Sciatic nerve (tissue), 2 donors: ENCODE measurements at regions not wholly inside any gene's neighbourhood (a gene's known extent, or its start where the extent isn't known, plus 50 kb on each side); places are given as distances from the start of the nearest gene placed in this dataset.

Source experiments
- ATAC-seq: fragments of 200-7000 bp; cut with Tn5 transposase; one replicate; pipeline ENCODE4 v1.9.1; 2020; ENCODE audit warnings: mild to moderate bottlenecking, moderate library complexity
- DNase-seq: peaks from one replicate; pipeline ENCODE4 v3.0.0-alpha.2; 2020; ENCODE audit warnings: low spot score
- intact Hi-C: fragments of 100-400 bp; cut with DNase I; formaldehyde crosslinking; loops from one replicate; pipeline ENCODE4 v1.14.2; 2022
- donor health status: DM: no; HTN: no; CAD: no.
- donor health status: DM: no; HTN: no; CAD: no.

DNA sequence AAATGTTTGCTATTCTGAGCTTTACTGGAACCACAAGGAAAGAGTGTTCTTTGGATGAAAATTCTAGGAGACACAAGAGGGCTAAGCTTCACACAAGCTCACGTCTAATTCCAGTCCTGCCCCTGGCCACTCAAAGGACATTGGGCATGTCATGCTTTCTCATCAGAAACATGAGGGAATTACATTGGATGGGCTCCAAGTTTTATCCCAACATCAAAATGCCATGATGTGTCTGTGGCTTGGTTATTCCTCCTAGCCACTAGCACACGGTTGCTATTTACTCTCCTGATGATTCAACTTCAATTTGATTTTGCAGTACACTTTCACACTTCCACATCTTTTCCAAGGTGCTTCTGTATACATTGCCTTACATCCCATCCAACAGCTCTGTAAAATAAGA is 149.6 kb upstream of the FAM9B start:
- ATAC-seq (no peak), DNase-seq (no peak)
- intact Hi-C loops = no loop called here

DNA sequence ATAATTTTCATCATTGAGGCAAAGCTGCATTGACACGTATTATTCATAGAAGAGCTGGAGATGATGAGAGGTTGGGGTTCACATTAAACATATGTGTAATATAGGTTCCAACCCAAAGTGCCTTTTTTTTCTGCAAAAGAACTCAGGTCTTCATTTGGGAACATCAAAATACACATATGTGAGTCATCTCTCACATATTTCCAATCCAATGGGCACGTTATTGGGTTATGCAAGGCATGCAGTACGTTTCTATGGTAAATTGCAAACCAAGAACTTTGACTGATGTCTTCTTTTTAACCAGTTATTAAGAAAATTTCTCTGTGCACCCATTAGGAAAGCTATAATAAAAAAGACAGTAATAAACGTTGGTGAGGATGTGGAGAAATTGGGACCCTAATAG is 150.3 kb upstream of the FAM9B start:
- intact Hi-C loops = no loop called here
- DNase-seq (no peak), ATAC-seq (no peak)

DNA sequence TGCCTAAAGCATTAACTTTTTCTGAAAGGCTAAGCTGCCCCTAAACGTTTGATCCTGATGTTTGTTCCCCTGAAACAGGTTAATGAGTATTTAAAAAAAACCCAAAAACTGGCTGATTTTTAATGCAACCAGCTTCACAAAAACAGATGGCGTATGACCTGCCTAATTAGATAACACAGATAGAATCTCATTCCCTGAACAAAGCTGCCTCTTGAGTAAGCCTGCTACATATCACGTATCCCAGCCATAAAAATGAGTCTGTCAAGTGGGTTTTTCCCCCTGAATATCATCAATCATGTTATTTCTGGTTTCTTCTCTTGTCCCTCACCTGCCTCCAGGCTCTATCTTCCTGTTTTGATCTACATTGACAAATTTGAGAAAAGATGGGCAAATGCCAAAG is 154.2 kb upstream of the FAM9B start:
- intact Hi-C loops = no loop called here
- ATAC-seq = no peak
- DNase-seq = no peak

DNA sequence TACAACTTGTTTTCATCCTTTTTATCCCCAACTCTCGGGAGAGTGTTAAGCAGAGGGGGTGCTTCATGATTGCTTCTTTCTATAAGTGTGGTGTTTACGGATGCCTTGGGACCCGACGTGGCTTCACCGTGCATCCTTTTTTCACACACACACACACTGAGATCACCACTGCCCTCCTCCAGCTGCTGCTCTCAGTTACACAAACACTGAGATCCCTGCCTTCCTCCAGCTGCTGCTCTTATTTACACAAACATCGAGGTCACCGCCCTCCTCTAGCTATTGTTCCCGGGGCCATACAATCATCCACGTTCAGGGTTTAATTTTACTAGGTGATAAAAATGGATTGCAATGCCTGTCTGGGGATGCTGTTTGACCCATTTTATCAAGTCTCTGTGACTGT is 155.4 kb upstream of the FAM9B start:
- ATAC-seq = no peak
- no peak for DNase-seq
- intact Hi-C loops = no loop called here

DNA sequence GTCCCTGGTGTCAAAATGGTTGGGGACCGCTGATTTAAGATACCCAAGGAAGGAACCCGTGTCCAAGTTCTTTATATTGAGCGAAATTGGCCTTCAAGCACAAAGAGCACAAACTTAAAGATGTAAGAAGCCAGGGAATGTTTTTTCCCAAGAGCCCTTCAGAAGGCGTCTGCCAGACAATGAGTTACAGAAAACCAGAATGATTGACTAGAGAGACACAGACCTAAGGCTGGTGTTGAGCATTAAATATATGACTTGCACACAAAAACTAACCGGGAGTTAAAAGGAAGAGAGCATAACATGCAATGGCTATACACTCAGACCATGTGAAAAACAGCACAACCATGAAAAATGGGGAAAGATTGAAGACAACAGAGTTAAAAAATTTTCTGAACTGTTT is 157.5 kb upstream of the FAM9B start:
- intact Hi-C loops = no loop called here
- DNase-seq (no peak), ATAC-seq (no peak)

DNA sequence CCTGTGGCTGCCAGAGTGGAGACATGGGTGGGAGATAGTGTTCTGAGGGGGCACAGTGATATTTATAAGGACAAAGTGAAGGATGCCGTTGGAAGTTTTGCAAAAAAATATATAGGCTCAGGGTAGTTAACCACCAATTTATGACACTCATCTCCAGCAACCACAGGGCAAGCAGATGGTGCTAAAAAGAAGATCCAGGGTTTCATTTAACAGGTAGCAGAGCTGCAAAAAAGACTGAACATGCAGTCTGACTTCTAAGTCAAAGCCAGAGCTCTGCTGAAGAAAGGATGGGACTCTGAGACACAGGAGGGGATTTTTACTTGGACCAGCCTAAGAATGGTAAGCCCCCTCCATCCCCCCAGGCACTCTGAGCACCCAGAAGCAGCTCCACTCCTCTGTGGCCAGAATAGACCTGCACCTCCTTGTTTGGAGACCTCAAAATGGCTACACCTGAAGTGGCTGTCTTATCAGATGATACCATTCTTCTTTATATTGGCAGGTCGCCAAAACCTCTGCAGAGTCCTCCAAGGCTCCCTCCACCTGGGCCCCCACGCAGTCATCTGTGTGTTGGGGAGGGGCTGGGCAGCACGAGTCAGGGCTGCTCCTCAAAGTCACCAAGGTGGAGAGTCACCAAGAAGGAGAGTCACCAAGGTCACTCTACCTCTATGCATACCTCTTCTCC is 161.4 kb upstream of the FAM9B start:
- intact Hi-C loops = no loop called here
- ATAC-seq = no peak
- DNase-seq = no peak

DNA sequence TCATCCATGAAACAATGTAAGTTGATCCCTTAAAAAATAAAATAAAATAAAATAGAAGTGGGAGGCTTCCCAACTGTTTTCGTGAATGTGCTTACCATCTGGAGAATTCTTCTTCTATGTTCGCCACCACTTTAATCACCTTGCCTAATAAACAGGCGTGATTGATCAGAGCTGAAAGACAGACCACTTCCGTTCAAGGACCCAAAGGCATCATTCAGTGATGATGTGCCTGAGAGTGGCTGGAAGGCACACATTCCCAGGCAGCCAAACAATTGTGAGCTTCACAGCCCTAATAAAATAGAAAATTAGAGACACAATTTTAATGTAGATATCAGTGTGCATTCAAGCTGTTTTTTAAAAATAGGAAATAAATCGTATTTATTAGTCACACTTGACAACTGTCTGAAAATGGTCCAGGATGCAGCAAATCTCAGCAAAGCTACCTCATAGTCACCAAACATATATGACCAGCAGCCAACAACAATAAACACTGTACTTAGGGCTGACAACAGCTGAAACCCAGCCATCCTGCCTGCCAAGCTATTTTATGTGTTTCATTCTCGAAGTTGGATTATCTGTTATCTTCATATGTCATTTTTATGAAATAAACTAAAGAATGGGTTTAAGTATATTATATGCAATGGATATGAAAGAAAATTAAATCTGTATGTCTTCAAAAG is 163.2 kb upstream of the FAM9B start:
- intact Hi-C loops = no loop called here
- no peak for ATAC-seq
- DNase-seq = no peak

DNA sequence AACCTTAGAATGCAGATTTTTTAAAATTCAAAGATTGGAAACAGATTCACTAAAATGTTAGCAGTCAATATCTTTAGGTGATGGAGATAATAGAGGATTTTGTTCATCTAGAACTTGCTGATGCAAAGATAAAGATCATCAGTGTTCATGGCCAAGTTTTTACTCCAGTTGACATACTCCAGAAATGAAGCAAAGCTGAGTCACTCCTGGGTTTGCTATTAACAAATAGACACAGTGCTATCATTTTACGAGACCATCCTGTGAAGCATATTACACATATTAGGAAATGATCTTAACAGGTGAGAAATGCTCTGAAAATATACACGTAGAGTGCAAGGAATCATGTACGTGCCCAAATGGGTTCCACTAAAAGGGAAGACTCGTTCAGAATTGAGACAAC is 170.6 kb upstream of the FAM9B start:
- ATAC-seq (no peak), DNase-seq (no peak)
- intact Hi-C loops = no loop called here

DNA sequence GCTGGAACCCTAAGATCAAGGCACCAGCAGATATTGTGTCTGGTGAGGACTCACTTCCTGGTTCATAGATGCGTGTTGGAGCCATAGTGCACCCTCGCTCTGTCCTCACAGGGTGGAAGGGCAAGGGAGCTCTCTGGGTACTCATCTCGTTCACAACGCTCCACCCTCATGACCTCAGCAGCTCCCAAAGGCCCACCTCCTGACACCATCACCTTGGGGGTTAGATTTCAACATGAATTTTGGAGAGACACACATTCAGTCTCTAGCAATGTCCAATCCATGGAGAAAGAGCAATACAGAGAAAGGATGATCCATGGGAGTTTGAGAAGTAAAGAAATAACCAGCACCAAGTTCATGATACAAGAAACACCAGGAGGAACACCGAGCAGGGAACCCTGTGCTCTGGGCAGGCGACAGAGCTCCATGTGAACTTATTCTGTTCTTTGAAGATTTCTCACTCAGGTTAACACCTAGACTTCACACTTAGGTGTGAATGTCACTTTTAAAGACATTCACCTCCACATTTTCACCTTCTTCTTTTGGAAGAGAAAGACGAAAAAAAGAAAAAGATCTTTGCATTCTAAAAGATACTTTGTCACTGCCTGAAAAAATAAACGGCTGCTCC is 171.8 kb upstream of the FAM9B start:
- ATAC-seq (peak; percentile 55), DNase-seq (no peak)
- intact Hi-C loops = no loop called here

DNA sequence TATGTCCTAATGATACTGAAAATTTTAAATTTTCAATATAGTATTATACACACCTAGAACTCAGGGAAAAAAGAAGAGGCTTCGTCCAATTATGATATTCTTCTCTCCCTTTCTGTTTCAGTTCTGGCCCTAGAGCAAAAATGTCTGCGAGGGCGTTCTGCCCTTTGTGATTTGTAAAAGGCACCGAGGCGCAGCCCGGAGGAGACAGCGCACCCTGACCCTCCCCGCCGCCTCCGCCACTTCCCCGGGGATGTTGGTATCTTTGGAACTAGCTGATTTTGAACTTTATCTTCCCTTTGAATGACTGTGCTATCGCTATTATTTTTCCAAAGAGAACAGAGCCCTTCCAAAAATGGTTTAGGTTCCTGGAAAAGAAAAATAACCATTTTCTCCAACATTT is 173.2 kb upstream of the FAM9B start:
- ATAC-seq = no peak
- intact Hi-C loops = no loop called here
- DNase-seq = no peak

DNA sequence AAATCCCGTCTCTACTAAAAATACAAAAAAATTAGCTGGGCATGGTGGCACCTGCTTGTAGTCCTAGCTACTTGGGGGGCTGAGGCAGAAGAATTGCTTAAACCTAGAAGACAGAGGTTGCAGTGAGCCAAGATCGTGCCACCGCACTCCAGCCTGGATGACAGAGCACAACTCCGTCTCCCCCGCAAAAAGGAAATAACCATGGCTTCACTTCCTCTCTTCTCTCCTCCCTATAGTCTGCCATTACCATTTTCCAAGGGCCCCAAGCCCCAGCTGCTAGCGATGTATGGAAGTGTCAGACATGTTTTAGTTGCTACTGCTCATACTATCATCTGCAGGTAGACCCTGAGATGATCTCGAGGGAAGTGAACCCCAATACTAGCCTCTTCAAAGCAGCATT is 177.3 kb upstream of the FAM9B start:
- intact Hi-C loops = no loop called here
- no peak for ATAC-seq
- DNase-seq = no peak

DNA sequence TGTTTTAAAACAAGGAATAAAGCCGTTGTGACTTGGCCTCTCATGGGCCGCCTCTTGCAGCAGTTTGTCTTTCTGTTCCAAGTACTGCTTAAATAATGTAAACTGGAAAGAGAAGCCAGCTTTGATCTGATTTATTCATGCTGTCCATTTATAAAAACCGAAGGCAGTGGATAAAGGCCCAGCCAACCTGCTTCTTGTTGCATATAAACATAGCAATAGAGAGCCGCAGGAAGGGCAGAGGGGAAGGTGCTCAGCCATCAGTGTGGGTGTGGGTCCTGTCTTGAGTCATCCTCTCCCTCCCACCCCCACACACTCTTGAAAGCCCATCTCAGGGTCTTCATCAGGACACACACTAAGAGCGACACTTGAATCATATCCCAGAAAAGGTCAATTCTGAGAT is 187.9 kb upstream of the FAM9B start:
- ATAC-seq = no peak
- no peak for DNase-seq
- intact Hi-C loops = no loop called here

DNA sequence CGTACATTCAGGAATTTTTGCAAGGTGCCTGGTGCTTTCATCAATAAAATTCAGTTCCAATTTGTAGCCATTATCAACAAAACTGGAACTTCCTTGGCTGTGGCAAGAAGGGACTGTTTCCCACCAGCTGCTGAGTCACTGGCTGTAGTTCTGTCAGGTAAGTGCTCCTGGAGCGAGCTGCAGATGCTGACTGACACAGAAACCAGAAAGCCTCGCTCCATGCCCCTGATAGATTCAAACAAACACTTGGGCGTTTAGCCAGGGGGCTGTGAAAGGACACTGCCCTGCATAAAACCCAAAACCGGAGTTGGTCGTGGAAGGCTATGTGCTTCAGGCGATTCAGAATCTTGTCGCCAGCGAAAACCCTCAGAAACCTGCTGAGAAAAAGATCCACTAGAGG is 188.4 kb upstream of the FAM9B start:
- ATAC-seq (no peak), DNase-seq (no peak)
- intact Hi-C loops = no loop called here

DNA sequence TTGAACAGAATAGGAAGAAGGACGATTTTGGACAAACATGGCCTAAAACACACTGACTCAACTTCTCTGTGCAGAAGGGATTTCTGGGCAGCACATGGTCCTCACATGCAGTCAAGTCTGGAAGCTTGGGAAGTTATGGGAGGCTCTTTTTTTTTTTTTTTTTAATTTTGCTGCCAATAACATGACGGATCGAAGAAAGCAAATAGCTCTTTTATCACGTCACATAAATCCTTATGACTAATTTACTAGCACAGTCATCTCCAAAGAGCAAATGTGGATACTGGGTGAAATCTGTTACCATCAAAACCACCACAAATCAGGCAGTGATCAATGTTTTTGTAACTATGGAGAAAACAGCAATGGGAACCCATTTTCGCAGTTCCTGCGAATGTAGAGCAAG is 193.3 kb upstream of the FAM9B start:
- no peak for DNase-seq
- intact Hi-C loops = no loop called here
- ATAC-seq = no peak

DNA sequence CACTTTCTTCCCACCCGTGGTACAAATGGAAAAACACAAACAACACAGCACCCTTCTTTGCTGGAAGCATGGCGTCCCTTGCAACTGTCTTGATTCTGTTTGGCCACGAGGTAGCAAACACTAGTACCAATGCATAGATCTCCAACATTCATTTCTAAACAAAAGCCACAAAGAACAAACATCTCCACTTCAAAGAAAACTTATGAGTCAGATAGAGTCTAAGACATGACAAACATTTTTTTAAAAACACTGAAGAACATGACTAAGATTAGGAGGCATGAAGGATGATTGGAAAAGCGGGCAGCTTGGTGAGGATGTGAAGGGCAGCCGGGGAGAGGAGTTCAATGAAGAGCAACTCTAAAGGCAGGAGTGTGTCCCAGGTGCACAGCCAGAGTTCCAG is 197.6 kb upstream of the FAM9B start:
- intact Hi-C loops = no loop called here
- ATAC-seq (no peak), DNase-seq (no peak)

DNA sequence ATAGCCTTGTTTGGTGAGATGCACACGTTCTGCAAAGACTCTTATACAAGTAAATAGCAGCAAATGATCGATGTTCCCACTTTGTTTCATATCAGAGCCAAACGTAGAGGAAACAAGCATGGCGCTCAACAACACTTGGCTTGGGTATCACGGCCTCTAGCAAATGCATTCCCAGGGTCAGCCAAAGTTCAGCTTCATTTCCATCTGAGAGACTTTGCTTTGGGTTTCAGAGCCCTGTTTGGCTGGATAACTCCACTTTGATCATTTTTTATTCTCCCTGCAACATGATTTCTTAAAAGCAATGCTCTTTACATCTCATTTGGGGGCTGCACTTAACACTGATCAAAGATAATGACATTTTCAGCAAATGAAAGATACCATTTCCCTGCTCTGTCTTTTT is 199.2 kb upstream of the FAM9B start:
- intact Hi-C loops = no loop called here
- no peak for ATAC-seq

DNA sequence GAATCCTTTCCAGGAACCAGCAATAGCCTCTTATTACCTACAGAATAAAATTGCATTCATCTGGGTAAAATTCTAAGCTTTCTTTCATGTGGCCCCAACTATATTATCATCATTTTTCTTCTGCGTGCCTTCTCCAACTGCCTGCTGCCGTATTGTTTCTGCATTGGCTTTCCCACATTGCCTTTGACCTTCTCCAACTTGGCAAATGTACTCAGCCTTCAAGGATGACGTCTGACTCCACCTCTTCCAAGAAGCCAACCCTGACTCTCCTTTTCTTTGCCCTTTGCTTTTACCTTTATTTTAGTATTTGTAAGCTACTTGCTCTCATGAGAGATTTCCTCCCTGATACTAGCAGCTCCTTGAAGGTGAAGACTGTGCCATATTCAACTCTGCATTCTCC is 200.4 kb upstream of the FAM9B start:
- ATAC-seq = no peak
- no peak for DNase-seq
- intact Hi-C loops = no loop called here

More for the DNA sequence above, 199.2 kb upstream of the FAM9B start:
- no peak for DNase-seq

DNA sequence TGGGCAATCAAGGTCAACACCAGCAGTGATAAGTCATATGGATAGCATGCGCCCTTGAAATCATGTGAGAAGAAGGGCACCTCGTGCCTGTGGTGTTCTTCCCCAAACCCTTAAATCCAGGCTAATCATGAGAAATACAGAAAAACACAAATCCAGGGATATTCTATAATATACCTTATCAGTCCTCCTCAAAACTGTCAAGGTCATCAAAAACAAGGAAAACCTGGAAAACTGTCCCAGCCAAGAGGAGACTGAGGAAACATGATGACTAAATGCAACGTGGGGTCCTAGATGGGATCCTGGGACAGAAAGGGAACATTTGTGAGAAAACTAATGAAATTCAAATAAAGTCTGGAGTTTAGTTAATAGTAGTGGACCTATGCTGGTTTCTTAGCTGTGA is 201.8 kb upstream of the FAM9B start:
- intact Hi-C loops = no loop called here
- ATAC-seq (no peak), DNase-seq (no peak)

DNA sequence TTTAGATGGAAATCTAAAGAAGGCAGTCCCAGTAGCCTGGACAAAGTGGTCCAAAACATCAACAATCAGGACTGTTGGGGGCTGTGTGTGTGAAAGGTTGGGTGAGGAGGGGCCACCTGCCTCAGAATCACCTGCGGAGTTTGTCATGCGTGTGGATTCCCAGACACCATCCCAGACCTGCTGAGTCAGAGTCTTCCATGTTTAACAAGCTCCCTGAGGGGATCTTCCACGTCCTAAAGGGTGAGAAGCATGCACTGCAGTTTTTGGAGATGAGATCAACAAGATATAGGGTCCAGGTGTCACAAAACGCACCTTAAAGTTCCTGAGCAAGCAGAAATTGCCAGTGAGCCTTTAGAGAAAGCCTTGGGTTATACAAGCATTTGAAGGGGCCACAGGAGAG is 207.0 kb upstream of the FAM9B start:
- intact Hi-C loops = loop anchor here (5.0 kb wide), 1 partner anchor 1686 kb away; no protein-coding TSS in a partner anchor
- DNase-seq (no peak), ATAC-seq (no peak)

DNA sequence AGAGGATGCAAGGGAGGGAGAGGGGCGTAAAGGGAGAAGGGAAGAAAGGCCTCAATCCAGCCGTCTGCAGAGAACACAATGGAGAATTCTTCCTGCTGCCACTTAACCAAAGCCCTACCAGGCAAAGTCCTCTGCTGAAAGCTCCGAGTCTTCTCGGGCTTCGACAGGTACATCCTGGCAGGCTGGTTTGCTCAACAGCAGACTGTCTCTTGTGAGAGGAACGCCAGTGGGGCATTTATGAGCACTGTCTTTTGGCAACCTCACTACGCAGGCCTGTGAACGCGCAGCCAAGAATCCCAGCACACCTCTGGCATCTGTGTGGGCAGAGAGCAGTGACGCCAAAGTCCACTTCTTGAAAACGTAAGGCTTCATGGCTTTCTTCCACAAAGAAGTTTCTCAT is 207.5 kb upstream of the FAM9B start:
- intact Hi-C loops = loop anchor here (5.0 kb wide), 1 partner anchor 1686 kb away; no protein-coding TSS in a partner anchor
- no peak for ATAC-seq

More for the DNA sequence above, 207.5 kb upstream of the FAM9B start:
- no peak for DNase-seq
